ENCODE measurements at regions not wholly inside any gene's neighbourhood (a gene's known extent, or its start where the extent isn't known, plus 50 kb on each side); places are given as distances from the start of the nearest gene placed in this dataset.

- H3K27ac ChIP-seq = no peak overlapping the region
- no peaks in the 10 kb centered on the region for H3K9me3 ChIP-seq
- TF ChIP-seq POLR2AphosphoS5 (IDR thresholded peaks at IDR 0.05; ENCODE audit: insufficient read depth in 1 of 2, low read depth in 1 of 2) (no peak), CTCF (IDR thresholded peaks at IDR 0.05) (no peak), POLR2A (IDR thresholded peaks at IDR 0.05) (no peak)
- no peaks in the 10 kb centered on the region for H3K36me3 ChIP-seq
- H3K27me3 ChIP-seq = no peaks in the 10 kb centered on the region
- no peaks in the 10 kb centered on the region for H3K4me1 ChIP-seq
- DNase-seq (ENCODE audit: extremely low spot score in 2 of 2) = no peak
- intact Hi-C loops (cut with DNase I) = no loop called here
- no peak overlapping the region for H3K4me3 ChIP-seq
These were observed 135.2 kb downstream of the SUCLA2 start for GRCh38 chr13:47865883-47866282.

GRCh38 chr13:47862841-47863240 is 138.2 kb downstream of the SUCLA2 start:
- Histone ChIP-seq H3K27ac (no peak overlapping the region), H3K9me3 (no peaks in the 10 kb centered on the region), H3K4me1 (no peaks in the 10 kb centered on the region)

GRCh38 chr13:47859165-47859564 is 141.9 kb downstream of the SUCLA2 start:
- TF ChIP-seq POLR2AphosphoS5 (IDR thresholded peaks at IDR 0.05; ENCODE audit: insufficient read depth in 1 of 2, low read depth in 1 of 2) = no peak
- no peak for TF ChIP-seq POLR2A (IDR thresholded peaks at IDR 0.05)
- no peak for TF ChIP-seq CTCF (IDR thresholded peaks at IDR 0.05)
- intact Hi-C loops (cut with DNase I) = no loop called here
- no peak for DNase-seq (ENCODE audit: extremely low spot score in 2 of 2)
- Histone ChIP-seq H3K27ac (no peak overlapping the region), H3K4me3 (no peak overlapping the region), H3K9me3 (no peaks in the 10 kb centered on the region), H3K4me1 (no peaks in the 10 kb centered on the region), H3K36me3 (no peaks in the 10 kb centered on the region), H3K27me3 (no peaks in the 10 kb centered on the region)

More at GRCh38 chr13:47862841-47863240, 138.2 kb downstream of the SUCLA2 start:
- no peak overlapping the region for H3K4me3 ChIP-seq
- TF ChIP-seq POLR2A (IDR thresholded peaks at IDR 0.05) (no peak), POLR2AphosphoS5 (IDR thresholded peaks at IDR 0.05; ENCODE audit: insufficient read depth in 1 of 2, low read depth in 1 of 2) (no peak), CTCF (IDR thresholded peaks at IDR 0.05) (no peak)
- intact Hi-C loops (cut with DNase I) = no loop called here
- DNase-seq (ENCODE audit: extremely low spot score in 2 of 2) = no peak
- no peaks in the 10 kb centered on the region for H3K27me3 ChIP-seq
- no peaks in the 10 kb centered on the region for H3K36me3 ChIP-seq

GRCh38 chr13:47858042-47859025 is 142.7 kb downstream of the SUCLA2 start:
- DNase-seq (ENCODE audit: extremely low spot score in 2 of 2) = no peak
- no peak for TF ChIP-seq POLR2A (IDR thresholded peaks at IDR 0.05)
- no peak for TF ChIP-seq POLR2AphosphoS5 (IDR thresholded peaks at IDR 0.05; ENCODE audit: insufficient read depth in 1 of 2, low read depth in 1 of 2)
- TF ChIP-seq CTCF (IDR thresholded peaks at IDR 0.05) = no peak
- intact Hi-C loops (cut with DNase I) = no loop called here
- Histone ChIP-seq H3K9me3 (no peaks in the 10 kb centered on the region), H3K27me3 (no peaks in the 10 kb centered on the region), H3K27ac (no peak overlapping the region), H3K4me1 (no peaks in the 10 kb centered on the region), H3K36me3 (no peaks in the 10 kb centered on the region), H3K4me3 (no peak overlapping the region)

- H3K27me3 ChIP-seq = no peaks in the 10 kb centered on the region
- H3K27ac ChIP-seq = no peak overlapping the region
- H3K9me3 ChIP-seq = no peaks in the 10 kb centered on the region
- intact Hi-C loops (cut with DNase I) = no loop called here
- no peak overlapping the region for H3K4me3 ChIP-seq
- TF ChIP-seq CTCF (IDR thresholded peaks at IDR 0.05) = no peak
- no peak for TF ChIP-seq POLR2AphosphoS5 (IDR thresholded peaks at IDR 0.05; ENCODE audit: insufficient read depth in 1 of 2, low read depth in 1 of 2)
- no peak for TF ChIP-seq POLR2A (IDR thresholded peaks at IDR 0.05)
- no peaks in the 10 kb centered on the region for H3K36me3 ChIP-seq
- no peak for DNase-seq (ENCODE audit: extremely low spot score in 2 of 2)
- H3K4me1 ChIP-seq = no peaks in the 10 kb centered on the region
These were observed 147.8 kb downstream of the SUCLA2 start for GRCh38 chr13:47853236-47853635.

Data from vagina (tissue), 2 donors.